Right atrium auricular region (tissue), 2 donors: ENCODE measurements at regions not wholly inside any gene's neighbourhood (a gene's known extent, or its start where the extent isn't known, plus 50 kb on each side); places are given as distances from the start of the nearest gene placed in this dataset.
"Not testable (repeated sequence)": the region's sequence is repeated elsewhere in the genome, so short reads cannot be mapped to it uniquely, and the experiment has no call there.

Experiments
- DNase-seq: peaks from one replicate; pipeline ENCODE4 v3.0.0-alpha.2; 2019; ENCODE audit warnings: low spot score
- H3K27ac ChIP-seq, 2 donors: fragments of 200-600 bp; sonication (generic); 1 replicate in 1 of 2; 2 replicates in 1 of 2; pipeline ENCODE4 v1.5.1; 2016 to 2019
- H3K27me3 ChIP-seq, 2 donors: fragments of 200-600 bp; sonication (generic); one replicate each; pipeline versions ENCODE4 v1.5.1 to v1.6.0; 2017 to 2019
- H3K36me3 ChIP-seq: fragments of 200-600 bp; sonication (generic); one replicate; pipeline ENCODE4 v1.5.1; 2016
- H3K4me1 ChIP-seq, 2 donors: fragments of 200-600 bp; sonication (generic); one replicate each; pipeline versions ENCODE4 v1.5.1 to v1.6.0; 2017 to 2019
- H3K4me3 ChIP-seq, 2 donors: fragments of 200-600 bp; sonication (generic); 1 replicate in 1 of 2; 2 replicates in 1 of 2; pipeline ENCODE4 v1.5.1; 2017 to 2019; ENCODE audit warnings: mild to moderate bottlenecking in 1 of 2, moderate library complexity in 1 of 2
- H3K9me3 ChIP-seq, 2 donors: fragments of 200-600 bp; sonication (generic); one replicate each; pipeline ENCODE4 v1.5.1; 2019
- CTCF ChIP-seq, 2 donors: fragments of 200-600 bp; sonication (generic); IDR thresholded peaks; one replicate each; pipeline ENCODE4 v1.5.1; 2019; ENCODE audit warnings: antibody characterized with exemption in 2 of 2

- TF ChIP-seq CTCF (IDR thresholded peaks at IDR 0.05), result no peak
- no peak for DNase-seq
- Histone ChIP-seq H3K4me1 (no peaks in the 10 kb centered on the region), H3K4me3 (no peak overlapping the region), H3K27ac (no peak overlapping the region), H3K27me3 (no peaks in the 10 kb centered on the region), H3K9me3 (no peaks in the 10 kb centered on the region), H3K36me3 (no peaks in the 10 kb centered on the region)
Measured at GRCh38 chr13:78540058-78540457, 63.3 kb downstream of the POU4F1 start.

GRCh38 chr13:78526044-78526443 is 77.3 kb downstream of the POU4F1 start:
- not testable (repeated sequence) for H3K36me3 ChIP-seq, H3K4me3 ChIP-seq, DNase-seq, H3K9me3 ChIP-seq, H3K27ac ChIP-seq, H3K4me1 ChIP-seq, H3K27me3 ChIP-seq

- no peak for DNase-seq
- TF ChIP-seq CTCF (IDR thresholded peaks at IDR 0.05), result no peak
- Histone ChIP-seq H3K4me3 (no peak overlapping the region), H3K27ac (no peak overlapping the region), H3K9me3 (peaks cover 0 to 4% of the 10 kb centered on the region in 2 donors), H3K36me3 (no peaks in the 10 kb centered on the region), H3K27me3 (no peaks in the 10 kb centered on the region), H3K4me1 (no peaks in the 10 kb centered on the region)
Measured at GRCh38 chr13:78524936-78525335, 78.4 kb downstream of the POU4F1 start.

- TF ChIP-seq CTCF (IDR thresholded peaks at IDR 0.05), result no peak
Measured at GRCh38 chr13:78521091-78521490, 82.3 kb downstream of the POU4F1 start.

GRCh38 chr13:78520425-78520824 is 82.9 kb downstream of the POU4F1 start:
- Histone ChIP-seq H3K27ac (no peak overlapping the region), H3K4me1 (no peaks in the 10 kb centered on the region), H3K36me3 (no peaks in the 10 kb centered on the region), H3K4me3 (no peak overlapping the region), H3K9me3 (peaks cover 0 to 12% of the 10 kb centered on the region in 2 donors), H3K27me3 (no peaks in the 10 kb centered on the region)
- TF ChIP-seq CTCF (IDR thresholded peaks at IDR 0.05), result no peak
- DNase-seq, result no peak

More at GRCh38 chr13:78521091-78521490, 82.3 kb downstream of the POU4F1 start:
- no peak for DNase-seq
- no peak overlapping the region for H3K27ac ChIP-seq
- H3K27me3 ChIP-seq, result no peaks in the 10 kb centered on the region
- H3K4me1 ChIP-seq, result no peaks in the 10 kb centered on the region
- H3K36me3 ChIP-seq, result no peaks in the 10 kb centered on the region
- peaks cover 0 to 12% of the 10 kb centered on the region in 2 donors for H3K9me3 ChIP-seq
- H3K4me3 ChIP-seq, result no peak overlapping the region

GRCh38 chr13:78518482-78518881 is 84.9 kb downstream of the POU4F1 start:
- H3K9me3 ChIP-seq, result peaks cover 0 to 12% of the 10 kb centered on the region in 2 donors
- not testable (repeated sequence) for H3K4me3 ChIP-seq, DNase-seq

GRCh38 chr13:78499802-78500201 is 103.5 kb downstream of the POU4F1 start:
- DNase-seq, result no peak
- no peak overlapping the region for H3K27ac ChIP-seq
- H3K36me3 ChIP-seq, result no peaks in the 10 kb centered on the region
- no peaks in the 10 kb centered on the region for H3K27me3 ChIP-seq
- TF ChIP-seq CTCF (IDR thresholded peaks at IDR 0.05), result no peak
- no peaks in the 10 kb centered on the region for H3K9me3 ChIP-seq
- H3K4me1 ChIP-seq, result no peaks in the 10 kb centered on the region
- H3K4me3 ChIP-seq, result no peak overlapping the region

More at GRCh38 chr13:78518482-78518881, 84.9 kb downstream of the POU4F1 start:
- not testable (repeated sequence) for H3K27me3 ChIP-seq, H3K27ac ChIP-seq, H3K4me1 ChIP-seq, H3K36me3 ChIP-seq
